HG03342 (cell line): ENCODE measurements at regions not wholly inside any gene's neighbourhood (a gene's known extent, or its start where the extent isn't known, plus 50 kb on each side); places are given as distances from the start of the nearest gene placed in this dataset.
A peak's percentile ranks its signal among the peaks of the same experiment; 100 is the strongest.
"Not testable (repeated sequence)": the region's sequence is repeated elsewhere in the genome, so short reads cannot be mapped to it uniquely, and the experiment has no call there.

ENCODE experiments used
- ATAC-seq: cut with Tn5 transposase; IDR thresholded peaks from one replicate; pipeline ENCODE4 v1.9.1; 2021; ENCODE audit warnings: mild to moderate bottlenecking, moderate library complexity; ENCODE audit not compliant: unreplicated experiment

GRCh38 chr1:196160066-196160795 is 448.0 kb downstream of the KCNT2 start:
- no peak for ATAC-seq

- no peak for ATAC-seq
Observed at GRCh38 chr1:196155586-196155985, 452.7 kb downstream of the KCNT2 start.

DNA sequence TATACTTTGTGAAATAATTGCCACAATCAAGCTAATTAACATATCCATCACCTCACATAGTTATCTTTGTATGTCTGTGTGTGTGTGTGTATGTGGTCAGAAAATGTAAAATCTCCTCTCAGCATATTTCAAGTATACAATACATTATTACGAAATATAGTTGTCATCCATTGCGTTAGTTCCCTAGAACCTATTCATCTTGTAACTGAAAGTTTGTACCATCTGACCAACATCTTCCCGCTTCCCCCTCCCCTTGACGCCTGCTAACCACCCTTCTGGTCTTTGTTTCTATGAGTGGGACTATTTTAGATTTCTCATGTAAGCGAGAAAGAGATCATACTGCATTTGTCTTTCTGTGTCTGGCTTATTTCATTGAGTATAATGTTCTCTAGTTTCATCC is 455.3 kb downstream of the KCNT2 start:
- no peak for ATAC-seq

DNA sequence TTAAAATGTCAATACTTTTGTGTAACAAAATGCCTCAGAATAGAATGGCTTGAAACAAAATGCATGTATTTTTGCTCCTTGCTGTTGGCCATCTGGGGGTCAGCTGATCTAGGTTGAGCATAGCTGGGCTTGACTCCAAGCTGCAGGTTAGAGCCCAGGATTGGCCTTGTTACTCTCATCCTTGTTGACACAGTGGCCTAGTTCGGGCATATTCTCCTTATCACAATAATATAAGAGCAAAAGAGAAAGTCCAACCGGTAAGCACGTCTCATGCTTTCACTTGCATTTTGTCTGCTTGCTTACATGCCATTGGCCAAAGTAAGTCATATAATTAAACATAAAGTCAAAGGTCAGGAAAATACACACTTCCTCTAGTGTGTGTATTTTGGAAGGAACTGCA is 456.2 kb downstream of the KCNT2 start:
- ATAC-seq = no peak

- peak; percentile 55 for ATAC-seq
Observed at GRCh38 chr1:196148367-196148970, 459.8 kb downstream of the KCNT2 start.

DNA sequence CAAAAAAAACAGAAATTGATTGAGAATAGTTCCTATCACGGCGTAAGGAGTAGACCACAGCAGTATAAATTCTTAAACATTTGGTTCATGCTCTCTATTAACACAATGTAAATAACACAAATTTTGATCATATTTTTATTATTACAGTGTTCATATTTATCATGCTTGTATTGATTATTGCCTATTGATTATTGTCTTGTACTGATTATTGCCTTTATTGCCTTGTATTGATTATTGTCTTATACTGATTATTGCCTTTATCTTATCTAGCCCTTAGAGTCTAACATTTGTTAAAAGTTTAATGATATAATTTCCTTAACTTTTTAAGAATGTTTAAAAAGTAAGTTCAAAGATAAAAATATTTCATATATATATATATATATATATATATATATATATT is 460.7 kb downstream of the KCNT2 start:
- no peak for ATAC-seq

GRCh38 chr1:196145151-196145550 is 463.1 kb downstream of the KCNT2 start:
- ATAC-seq = not testable (repeated sequence)

GRCh38 chr1:196144588-196144987 is 463.7 kb downstream of the KCNT2 start:
- ATAC-seq = no peak

DNA sequence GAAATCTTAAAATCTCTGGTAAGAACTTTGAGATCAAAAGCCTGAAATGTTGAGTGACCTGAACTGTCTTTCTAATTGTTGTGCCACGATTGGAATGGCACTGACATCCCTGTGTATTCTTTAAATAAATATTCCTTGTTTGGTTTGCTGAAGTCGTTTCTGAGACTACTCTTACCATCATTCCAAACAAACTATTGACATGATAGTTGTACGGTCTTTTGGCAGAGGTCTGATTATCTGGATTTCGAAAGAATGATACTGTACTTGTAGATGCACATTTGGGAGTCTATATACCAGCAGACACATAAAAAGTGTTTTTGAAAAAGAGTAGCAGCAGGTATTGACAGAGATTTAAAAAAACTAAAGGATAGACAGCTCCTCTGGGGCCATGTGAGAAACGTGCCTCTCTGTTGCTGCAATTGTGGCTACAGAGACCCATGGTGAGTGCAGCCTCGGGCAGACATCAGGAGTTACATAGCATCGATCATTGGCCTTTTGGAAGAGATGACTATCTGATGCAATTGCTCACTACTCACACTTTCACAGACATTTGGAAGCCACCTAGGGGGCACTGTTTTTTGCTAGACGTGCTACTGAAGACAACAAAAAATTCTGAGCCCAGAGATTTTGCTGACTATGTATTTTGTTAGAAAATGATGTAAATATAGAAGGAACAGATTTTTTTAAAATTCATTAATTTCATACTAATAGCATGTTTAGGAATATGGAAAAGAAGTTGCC is 464.5 kb downstream of the KCNT2 start:
- ATAC-seq = no peak

DNA sequence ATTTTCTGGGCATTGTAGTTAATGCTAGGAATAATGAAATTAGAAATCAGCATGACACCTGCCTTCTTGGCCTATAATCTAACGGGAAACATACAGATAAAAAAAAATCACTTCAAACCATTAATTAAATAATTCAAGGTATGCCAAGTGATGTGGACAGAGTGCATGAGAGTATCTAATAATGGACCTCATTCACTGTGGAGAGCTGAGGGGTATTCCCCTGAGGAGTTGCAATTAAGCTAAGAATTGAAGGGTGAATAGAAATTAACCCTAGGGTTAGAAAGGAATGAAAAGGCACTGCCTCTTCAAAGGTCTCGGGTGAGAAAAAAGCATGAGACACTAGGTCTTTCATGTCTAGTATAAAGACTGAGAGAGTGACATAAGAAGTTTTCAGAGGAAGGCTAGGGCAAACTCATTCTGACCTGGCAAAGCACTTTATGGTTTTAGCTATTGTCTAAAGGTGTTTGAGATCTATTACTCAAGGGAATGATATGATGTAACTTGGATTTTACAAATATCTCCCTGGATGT is 466.1 kb downstream of the KCNT2 start:
- ATAC-seq = no peak

DNA sequence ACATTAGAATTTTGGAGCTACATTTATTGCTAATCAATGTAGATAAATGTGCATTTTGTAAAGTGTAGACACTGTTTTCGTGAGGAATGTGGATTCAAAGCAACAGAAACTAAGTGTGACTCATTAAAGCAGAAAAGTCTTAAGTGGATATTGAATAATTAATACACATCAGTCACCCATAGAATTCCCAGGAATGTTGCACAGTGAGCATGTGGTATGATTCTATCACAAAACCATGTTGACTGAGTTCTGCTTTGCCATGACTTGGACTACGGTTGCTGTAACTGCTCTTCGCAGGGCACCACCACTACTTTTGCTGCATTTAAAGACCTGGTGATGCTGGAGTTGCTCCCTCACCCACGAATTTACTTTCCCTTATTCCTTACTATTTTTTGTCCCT is 471.8 kb downstream of the KCNT2 start:
- no peak for ATAC-seq

GRCh38 chr1:196131691-196132090 is 476.5 kb downstream of the KCNT2 start:
- ATAC-seq = no peak

DNA sequence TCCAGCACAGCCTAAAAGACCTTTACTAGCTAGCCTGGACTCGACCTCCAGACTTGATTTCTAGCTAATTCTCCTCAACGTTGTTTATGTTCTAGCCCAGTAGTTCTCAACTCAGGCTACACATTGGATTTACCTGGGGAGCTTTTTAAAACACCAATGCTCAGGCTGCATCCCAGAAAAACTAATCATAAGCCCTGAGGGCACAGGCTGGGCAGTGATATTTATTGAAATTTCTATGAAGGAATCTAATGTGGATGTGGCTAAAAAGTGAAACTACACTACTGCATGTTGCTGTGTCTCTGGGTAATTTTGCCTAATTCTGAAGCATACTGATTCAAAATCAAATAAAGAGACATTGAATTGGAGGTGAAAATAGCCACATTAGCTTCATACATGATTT is 479.4 kb downstream of the KCNT2 start:
- ATAC-seq = no peak

GRCh38 chr1:196121181-196121580 is 487.1 kb downstream of the KCNT2 start:
- no peak for ATAC-seq

- no peak for ATAC-seq
Observed at GRCh38 chr1:196115646-196116045, 492.6 kb downstream of the KCNT2 start.

DNA sequence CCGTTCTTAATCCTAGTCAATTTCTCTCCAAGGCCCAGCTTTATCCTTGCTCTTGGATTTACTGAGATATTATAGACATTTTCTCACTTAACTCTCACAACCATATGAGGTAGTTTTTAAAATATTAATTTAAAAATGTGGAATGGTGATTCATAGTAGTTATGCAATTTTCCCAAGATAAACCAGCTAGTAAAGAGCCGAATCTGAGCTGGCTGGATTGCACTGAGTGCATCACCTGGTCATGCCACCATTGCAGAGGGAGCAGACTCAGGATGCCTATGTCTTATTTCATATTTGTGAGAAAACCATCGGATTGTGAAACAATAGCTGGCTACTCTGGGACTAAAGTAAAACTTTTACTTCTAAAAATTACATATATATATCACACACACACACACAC is 494.0 kb downstream of the KCNT2 start:
- no peak for ATAC-seq

DNA sequence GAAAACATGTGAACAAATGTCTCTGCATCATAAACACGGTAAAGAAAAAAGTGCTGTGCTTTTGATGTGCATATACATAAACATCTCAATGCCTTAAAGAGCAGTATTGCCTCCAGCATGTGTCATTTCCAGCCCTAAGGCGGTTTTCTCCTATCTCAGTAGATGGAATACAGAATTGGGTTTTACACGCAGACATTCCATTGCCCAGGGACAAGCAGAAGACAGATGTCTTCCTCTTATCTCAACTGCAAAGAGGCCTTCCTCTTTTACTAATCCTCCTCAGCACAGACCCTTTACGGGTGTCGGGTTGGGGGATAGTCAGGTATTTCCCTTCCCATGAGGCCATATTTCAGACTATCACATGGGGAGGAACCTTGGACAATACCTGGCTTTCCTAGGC is 499.2 kb downstream of the KCNT2 start:
- ATAC-seq = not testable (repeated sequence)

DNA sequence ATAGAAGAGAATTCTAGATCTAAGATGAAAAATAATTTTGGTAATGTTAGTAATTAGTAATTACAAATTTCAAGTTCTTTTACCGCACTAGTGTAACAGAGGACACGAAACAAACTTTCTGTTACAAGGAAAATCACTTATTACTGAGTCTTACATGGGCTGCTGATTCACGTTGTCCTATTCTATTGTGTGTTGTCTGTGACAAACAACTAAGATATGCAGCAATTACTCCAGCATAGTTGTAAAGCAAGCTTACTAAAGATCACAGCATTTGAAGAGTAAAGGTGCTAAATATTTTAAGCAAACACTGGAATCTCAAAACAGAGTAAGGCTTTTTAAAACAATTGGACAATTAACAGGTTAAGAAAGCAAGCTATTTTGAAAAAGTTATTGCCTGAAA is 502.3 kb downstream of the KCNT2 start:
- ATAC-seq = no peak

- ATAC-seq = no peak
Observed at GRCh38 chr1:196102826-196103225, 505.4 kb downstream of the KCNT2 start.

- ATAC-seq = no peak
Observed at GRCh38 chr1:196098000-196098399, 510.2 kb downstream of the KCNT2 start.

DNA sequence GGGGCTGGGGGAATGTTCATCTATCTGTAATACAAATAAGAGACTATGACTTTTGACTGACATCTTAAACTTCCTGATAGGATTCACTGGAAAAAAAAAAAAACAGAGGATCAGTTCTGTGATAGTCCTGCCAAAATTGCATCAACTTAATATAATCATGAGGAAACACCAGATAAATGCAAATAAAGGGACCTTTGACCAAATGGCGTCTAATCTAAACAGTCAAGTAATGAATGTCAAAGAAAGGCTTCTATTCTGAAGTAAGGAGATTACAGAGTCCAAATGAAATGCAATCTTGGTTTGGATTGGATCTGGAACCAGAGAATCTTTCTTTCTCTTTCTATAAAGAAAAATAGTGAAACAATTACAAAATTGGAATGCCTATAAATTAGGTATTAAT is 513.4 kb downstream of the KCNT2 start:
- ATAC-seq = no peak
